Myocyte (in vitro differentiated cells): ENCODE measurements at regions not wholly inside any gene's neighbourhood (a gene's known extent, or its start where the extent isn't known, plus 50 kb on each side); places are given as distances from the start of the nearest gene placed in this dataset.
A peak's percentile ranks its signal among the peaks of the same experiment; 100 is the strongest.

ENCODE experiments used
- DNase-seq: peaks from one replicate; pipeline ENCODE4 v3.0.0-alpha.2; 2012; ENCODE audit warnings: low read depth

DNA sequence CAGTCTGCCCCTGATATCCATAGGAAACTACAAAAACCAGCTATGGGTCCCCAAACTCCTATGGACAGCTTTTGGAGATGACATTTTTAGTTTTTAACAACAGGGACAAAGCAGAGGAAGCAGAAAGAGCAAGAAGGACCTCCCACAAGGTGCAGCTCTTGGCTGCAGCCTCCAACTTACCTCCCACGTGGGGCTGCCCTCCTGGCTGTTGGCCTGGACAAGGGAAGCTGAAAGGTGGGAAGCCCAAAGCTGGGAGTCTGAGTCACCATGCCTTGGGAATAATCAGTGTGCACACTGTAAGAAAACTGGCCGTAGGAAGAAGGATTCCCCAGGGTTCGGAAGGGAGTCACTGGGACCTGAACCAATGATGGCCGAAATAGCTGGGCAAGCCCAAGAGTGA lies 51.8 kb upstream of the PAX1 start:
- no peak for DNase-seq

GRCh38 chr20:21643417-21643816 lies 62.0 kb upstream of the PAX1 start:
- DNase-seq, result no peak

DNA sequence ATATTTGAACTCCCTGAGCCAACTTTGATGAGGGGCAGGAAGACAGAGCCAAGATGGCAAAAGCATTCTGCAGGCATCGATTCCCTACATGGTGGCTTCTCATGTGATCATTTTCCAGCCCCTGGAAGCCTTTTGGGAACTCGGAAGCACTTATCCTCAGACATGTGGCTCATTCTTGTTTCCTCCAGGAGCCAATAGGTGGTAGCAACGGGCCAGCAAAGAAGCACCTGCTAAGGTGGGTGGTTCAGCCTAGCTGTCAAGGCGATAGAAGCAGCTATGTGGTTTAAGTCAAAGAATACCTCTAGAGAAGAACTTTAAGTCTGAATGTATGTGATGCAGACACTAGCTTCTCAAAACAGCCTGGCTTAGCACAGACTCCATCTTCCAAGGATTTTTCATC lies 64.9 kb upstream of the PAX1 start:
- DNase-seq, result no peak

- no peak for DNase-seq
Measured at GRCh38 chr20:21633829-21634228, 71.6 kb upstream of the PAX1 start.

DNA sequence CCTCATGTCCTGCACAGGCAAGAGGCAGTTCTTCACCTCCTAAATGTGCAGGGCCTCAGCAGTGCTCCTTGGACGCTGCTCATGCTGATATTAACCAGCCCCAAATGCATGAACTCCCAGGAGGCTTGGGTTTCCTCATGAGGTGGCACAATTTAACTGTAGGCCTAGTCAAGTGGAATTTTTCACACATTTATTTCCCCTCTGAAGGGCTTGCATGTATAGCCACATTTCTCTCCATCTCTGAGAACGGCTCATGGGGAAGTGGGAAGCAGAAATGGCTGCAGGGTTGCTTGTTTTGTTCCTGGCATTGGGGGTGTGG lies 72.8 kb upstream of the PAX1 start:
- DNase-seq, result no peak

DNA sequence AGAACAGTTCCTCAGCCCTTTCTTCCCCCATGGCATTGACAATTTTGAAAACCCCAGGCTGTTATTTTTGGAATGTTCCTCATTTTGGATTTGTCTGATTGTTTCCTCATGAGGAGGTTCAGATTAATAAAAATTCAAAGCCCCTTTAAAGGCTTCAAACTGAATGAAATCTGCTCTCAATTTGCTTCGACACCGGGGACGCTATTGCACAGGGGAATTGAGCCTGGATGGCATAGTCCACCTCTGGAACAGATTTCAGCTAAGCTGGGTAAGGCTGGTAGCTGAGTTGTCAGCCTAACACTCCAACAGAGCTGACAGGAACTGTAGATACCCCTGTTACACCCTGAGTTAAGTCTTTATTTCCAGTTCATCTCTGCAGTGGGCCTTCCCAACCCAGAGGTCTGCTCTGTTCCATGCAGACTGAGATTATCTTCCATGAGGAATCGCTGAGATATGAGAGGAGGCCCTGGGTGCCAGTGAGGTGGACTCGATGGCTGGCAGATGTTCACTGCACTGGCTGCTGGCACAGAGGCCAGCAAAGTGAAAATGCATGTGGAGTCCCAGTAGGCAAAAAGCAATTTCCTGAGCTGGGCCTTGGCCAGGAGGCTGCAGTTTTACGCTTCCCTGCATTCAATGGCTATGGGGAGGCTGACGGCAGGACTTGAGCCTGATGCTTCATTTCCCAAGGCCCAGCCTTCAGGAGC lies 73.3 kb upstream of the PAX1 start:
- no peak for DNase-seq

DNA sequence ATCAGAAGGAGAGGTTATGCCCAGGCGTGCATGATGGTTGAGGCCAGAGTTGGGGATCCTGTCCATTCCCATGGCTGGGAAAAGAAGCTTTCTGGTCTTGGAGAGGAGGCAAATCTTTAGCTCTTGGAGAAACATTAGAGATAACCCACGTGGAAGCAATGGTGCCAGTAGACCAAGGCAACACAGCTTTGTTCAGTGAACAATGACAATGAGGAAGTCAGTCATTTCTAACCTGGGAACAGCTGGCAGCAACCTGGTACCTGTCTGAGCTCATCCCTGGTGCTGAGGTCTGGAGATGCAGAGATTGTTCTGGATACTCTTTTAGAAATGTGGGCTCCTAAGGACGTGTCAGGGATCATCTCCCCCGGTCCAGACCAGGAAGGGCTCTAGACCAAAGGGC lies 76.7 kb upstream of the PAX1 start:
- no peak for DNase-seq

- no peak for DNase-seq
Measured at GRCh38 chr20:21623781-21624094, 81.7 kb upstream of the PAX1 start.

- no peak for DNase-seq
Measured at GRCh38 chr20:21623074-21623780, 82.2 kb upstream of the PAX1 start.

- DNase-seq, result no peak
Measured at GRCh38 chr20:21622097-21622857, 83.2 kb upstream of the PAX1 start.

GRCh38 chr20:21618759-21619416 lies 86.6 kb upstream of the PAX1 start:
- no peak for DNase-seq

DNA sequence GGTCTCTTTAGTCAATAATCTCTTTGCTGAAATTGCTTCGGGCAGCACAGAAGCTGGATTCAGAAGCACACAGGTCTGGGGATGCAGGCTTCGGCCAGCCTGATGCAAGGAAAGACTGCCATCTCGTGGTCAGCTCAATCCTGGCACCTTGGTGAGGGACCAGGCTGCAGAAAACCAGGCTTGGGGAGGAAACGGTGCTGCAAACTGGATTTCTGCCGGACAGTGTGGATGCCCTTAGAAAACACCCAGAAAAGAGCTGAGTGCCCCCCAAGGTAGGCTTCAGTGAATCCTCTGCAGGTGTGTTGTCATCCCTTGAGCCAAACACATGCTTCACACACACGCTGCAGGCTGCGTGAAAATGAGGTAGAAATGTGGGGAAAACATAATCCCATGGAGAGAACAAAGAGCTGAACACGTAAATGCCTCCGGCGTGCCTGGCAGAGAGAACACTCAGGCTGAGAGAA lies 89.8 kb upstream of the PAX1 start:
- DNase-seq, result peak; percentile 58

GRCh38 chr20:21614980-21615379 lies 90.5 kb upstream of the PAX1 start:
- no peak for DNase-seq

DNA sequence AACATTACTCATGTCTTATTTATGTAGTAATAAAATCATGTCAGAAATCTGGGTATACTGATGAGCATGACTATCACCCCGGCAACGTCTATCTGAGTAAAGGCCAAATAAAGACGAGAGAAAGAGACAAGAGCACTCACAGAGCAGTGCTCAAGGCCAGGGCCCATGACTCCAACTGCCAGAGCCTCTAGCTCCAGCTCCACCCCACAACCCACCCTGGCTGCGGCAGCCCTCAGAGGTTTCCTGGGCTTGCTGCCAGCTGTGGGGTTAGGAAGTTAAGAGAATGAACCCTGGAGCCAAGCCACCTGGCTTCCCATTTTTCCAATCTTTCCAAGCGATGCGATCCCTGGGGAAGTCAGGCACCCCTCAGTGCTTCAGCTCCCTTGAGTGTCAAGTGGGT lies 92.0 kb upstream of the PAX1 start:
- DNase-seq, result peak; percentile 51

- DNase-seq, result no peak
Measured at GRCh38 chr20:21609981-21610380, 95.5 kb upstream of the PAX1 start.

GRCh38 chr20:21609221-21609620 lies 95.4 kb upstream of the NKX2-2 start:
- peak; percentile 56 for DNase-seq

GRCh38 chr20:21608777-21609176 lies 94.9 kb upstream of the NKX2-2 start:
- DNase-seq, result no peak

DNA sequence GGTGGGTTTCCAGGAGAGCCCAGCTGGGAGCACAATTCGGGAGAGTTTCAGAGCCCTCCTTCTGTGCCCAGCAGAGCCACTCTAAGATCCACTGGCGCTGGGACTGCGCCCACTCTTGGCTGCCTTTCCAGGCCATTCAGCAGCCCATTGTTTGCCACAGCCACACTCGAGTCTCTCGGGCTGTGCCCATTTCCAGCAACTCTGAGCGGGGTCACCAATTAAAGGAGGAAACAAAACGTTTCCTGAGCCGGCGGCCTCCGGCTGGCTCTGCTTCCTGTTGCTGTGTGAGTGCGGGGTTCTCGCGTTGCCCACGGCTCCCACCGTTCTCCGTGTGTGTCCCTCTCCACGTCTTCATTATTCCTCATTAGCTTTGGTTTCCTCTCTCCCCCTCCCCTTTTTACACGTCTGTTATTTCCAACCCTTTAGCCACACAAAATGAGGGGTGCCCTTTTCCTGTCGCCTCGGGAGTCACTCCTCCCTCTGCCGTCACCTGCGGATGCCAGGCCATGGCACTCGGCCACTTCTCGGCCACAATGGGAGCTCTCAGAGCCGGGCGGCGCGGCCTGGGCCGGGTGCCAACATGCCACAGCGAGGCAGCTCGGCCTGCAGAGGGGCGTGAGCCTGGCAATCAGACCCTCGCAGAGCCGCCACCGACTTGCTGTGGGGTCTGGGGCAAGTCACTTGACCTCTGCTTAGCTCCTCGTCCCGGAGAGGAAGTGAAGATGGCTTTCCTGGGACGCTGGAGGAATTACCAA lies 94.3 kb upstream of the NKX2-2 start:
- DNase-seq, result no peak

DNA sequence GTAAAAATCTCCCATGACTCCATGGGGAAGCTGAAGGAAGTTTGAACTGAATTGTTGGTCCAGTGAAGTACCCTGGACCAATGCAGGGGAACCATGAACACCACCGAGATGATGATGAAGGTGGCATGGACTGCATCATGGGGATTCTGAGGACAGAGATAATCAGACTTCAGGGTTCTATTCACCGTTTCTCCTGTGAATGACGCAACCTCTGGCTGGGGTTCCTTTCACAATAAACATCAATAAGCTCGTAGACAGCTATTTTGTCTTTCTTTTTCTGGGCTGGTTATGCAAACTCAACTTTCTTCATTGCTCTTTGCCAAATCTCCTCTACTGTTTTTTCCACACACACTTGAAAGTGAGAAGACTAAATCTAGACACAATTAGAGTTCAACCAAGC lies 87.9 kb upstream of the NKX2-2 start:
- no peak for DNase-seq

DNA sequence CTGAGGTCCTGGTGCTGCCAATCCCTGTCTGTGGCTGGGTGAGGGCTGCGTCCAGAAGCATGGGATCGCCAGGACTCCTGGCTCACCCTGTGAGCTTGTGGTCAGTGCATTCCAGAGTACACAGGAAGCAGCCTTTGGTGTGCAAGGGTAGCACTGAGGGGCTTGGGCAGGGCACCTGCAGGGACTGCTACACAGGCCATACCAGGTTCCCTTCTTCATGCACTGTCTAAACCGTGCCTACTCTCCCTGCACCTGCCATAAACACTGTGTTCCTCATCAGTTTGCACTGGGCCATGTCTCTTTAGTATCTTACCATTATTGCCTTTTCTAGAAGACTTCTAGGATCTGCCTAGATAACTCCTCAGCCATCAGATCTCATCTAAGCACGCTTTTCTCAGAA lies 72.8 kb upstream of the NKX2-2 start:
- no peak for DNase-seq

DNA sequence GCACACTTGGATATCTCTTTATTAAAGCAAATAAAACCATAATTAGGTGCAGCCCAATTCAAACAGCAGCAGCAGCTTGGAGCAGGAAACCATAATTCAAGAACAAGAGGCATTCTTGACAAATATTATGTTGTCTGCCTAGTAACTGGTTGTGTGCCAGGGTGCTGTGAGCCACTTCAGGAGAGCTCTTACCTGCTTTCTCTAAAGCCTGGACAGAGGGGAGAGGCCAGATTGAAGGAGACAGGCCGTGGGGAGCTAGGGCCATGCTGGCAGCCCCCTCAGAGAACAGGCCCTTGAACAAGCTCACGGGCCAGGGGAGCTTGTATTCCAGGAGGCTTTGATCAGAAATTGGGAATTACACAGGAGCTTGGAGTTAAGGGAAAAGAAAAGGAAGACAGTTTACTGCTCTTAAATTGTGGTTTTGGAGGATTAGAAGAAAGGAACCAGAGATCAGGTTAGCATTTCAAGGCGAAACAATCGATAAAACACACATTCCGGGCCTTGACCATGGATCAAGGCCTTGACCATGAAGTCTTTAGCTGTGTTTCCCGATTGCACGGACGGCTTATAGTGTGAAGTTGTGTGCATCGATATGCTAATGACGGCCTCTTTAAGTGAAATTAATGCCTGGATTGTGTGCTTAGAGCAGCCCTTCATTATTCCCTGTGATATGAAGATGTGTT lies 69.8 kb upstream of the NKX2-2 start:
- DNase-seq, result no peak
